K562 (cell line): ENCODE measurements at regions not wholly inside any gene's neighbourhood (a gene's known extent, or its start where the extent isn't known, plus 50 kb on each side); places are given as distances from the start of the nearest gene placed in this dataset.

Experiments
- ATAC-seq: fragments of 200-7000 bp; cut with Tn5 transposase; 3 replicates; pipeline ENCODE4 v1.9.1; 2020; ENCODE audit warnings: moderate library complexity
- BruUV-seq: library from RNA; stranded (reverse); fragments of 400-500 nt; replicated peaks from 2 replicates; lab custom pipeline; 2021; lab: Mats Ljungman, UMichigan
- CTCF ChIA-PET: fragments of 300-600 bp; formaldehyde crosslinking; extraction: SDS; loops from one replicate; lab custom pipeline; 2021; ENCODE audit warnings: low intra/inter-chr PET ratio; lab: Yijun Ruan, JAX
- POLR2A ChIA-PET: fragments of 300-600, 350-650 bp; sonication (Branson Sonifier 250); formaldehyde crosslinking; extraction: SDS; loops from one replicate; lab custom pipeline; 2021; ENCODE audit warnings: antibody characterized with exemption, inconsistent platforms; lab: Yijun Ruan, JAX
- DNase-seq, 4 experiments: peaks; one replicate each; pipeline versions ENCODE4 v3.0.0 to v3.0.0-alpha.2; 2011 to 2018; ENCODE audit warnings: low spot score in 3 of 4, mixed read lengths in 3 of 4; ENCODE audit errors: extremely low read depth in 1 of 4
- FAIRE-seq: peaks from 2 replicates; lab custom pipeline; 2011; peaks lifted over from hg19 to GRCh38; lab: Jason Lieb, UNC
- H2AFZ ChIP-seq: 2 replicates; pipeline ENCODE4 v1.6.0; 2011; ENCODE audit warnings: low read depth, low read length, control low read depth, inconsistent platforms
- H3K27ac ChIP-seq: fragments of 200-600 bp; 3 replicates; pipeline ENCODE4 v1.8.0; 2011; ENCODE audit warnings: low read depth, mild to moderate bottlenecking, control low read depth, inconsistent platforms, low read length, moderate library complexity, mixed read lengths; ENCODE audit errors: extremely low read depth
- H3K27me3 ChIP-seq, 2 experiments: fragments of 300-600 bp in 1 of 2; 2 replicates in 1 of 2; 3 replicates in 1 of 2; pipeline versions ENCODE4 v1.6.0 to v1.8.0; 2011; ENCODE audit warnings: inconsistent platforms in 2 of 2, low read length in 2 of 2, mild to moderate bottlenecking in 1 of 2, mixed read lengths in 1 of 2, moderate library complexity in 1 of 2; ENCODE audit not compliant: control insufficient read depth in 2 of 2, insufficient read depth in 2 of 2
- H3K36me3 ChIP-seq: fragments of 300-600 bp; 3 replicates; pipeline ENCODE4 v1.8.0; 2011; ENCODE audit warnings: mild to moderate bottlenecking, low read length, inconsistent platforms; ENCODE audit not compliant: control insufficient read depth, insufficient read depth
- H3K4me1 ChIP-seq, 2 experiments: fragments of 200-600 bp in 1 of 2; replicated peaks in 1 of 2; 2 replicates in 1 of 2; 3 replicates in 1 of 2; pipeline versions ENCODE4 v1.5.1 to v1.8.0; 2011; ENCODE audit warnings: inconsistent platforms in 2 of 2, low read length in 2 of 2, mild to moderate bottlenecking in 1 of 2, mixed read lengths in 1 of 2, moderate library complexity in 1 of 2; ENCODE audit not compliant: control insufficient read depth in 2 of 2, insufficient read depth in 2 of 2
- H3K4me2 ChIP-seq: 2 replicates; pipeline ENCODE4 v1.6.1; 2011; ENCODE audit warnings: low read length, control low read depth, inconsistent platforms, mixed read lengths; ENCODE audit not compliant: insufficient read depth
- H3K4me3 ChIP-seq: fragments of 200-600 bp; sonication (generic), shearing (Covaris generic); 2 replicates; pipeline ENCODE4 v1.5.1; 2016; ENCODE audit warnings: control low read depth, inconsistent platforms
- H3K79me2 ChIP-seq: fragments of 200-600 bp; 3 replicates; pipeline ENCODE4 v1.8.0; 2011; ENCODE audit warnings: low read length, inconsistent platforms; ENCODE audit not compliant: control insufficient read depth, insufficient read depth
- H3K9ac ChIP-seq, 2 experiments: 2 replicates each; pipeline versions ENCODE4 v1.6.0 to v1.6.1; 2011; ENCODE audit warnings: low read depth in 2 of 2, low read length in 2 of 2, control low read depth in 1 of 2, inconsistent platforms in 1 of 2, mild to moderate bottlenecking in 1 of 2, mixed read lengths in 1 of 2; ENCODE audit not compliant: insufficient read depth in 1 of 2
- H3K9me1 ChIP-seq: one replicate; pipeline ENCODE4 v1.6.0; 2011; ENCODE audit warnings: inconsistent platforms, mild to moderate bottlenecking, low read length, moderate library complexity; ENCODE audit not compliant: control insufficient read depth, insufficient read depth
- H3K9me3 ChIP-seq: replicated peaks from 2 replicates; pipeline ENCODE4 v1.5.1; 2011; ENCODE audit warnings: low read depth, low read length, inconsistent platforms; ENCODE audit not compliant: control insufficient read depth, insufficient read depth
- H4K20me1 ChIP-seq: replicated peaks from 2 replicates; pipeline ENCODE4 v1.6.1; 2011; ENCODE audit warnings: low read length, inconsistent platforms, mixed read lengths; ENCODE audit not compliant: control insufficient read depth, insufficient read depth
- BCLAF1 ChIP-seq, 2 experiments: fragments of 450-650 bp in 1 of 2; IDR thresholded peaks; 2 replicates each; pipeline ENCODE4 v1.6.1; 2011 to 2017; ENCODE audit warnings: low read depth in 2 of 2, antibody characterized with exemption in 1 of 2, borderline replicate concordance in 1 of 2, low read length in 1 of 2, mild to moderate bottlenecking in 1 of 2, mixed read lengths in 1 of 2; ENCODE audit not compliant: control insufficient read depth in 1 of 2
- BRD9 ChIP-seq: fragments of 450-650 bp; IDR thresholded peaks from 2 replicates; pipeline ENCODE4 v1.6.1; 2018; ENCODE audit warnings: low read depth; ENCODE audit not compliant: partially characterized antibody
- CBX1 ChIP-seq: sonication (generic); IDR thresholded peaks from 2 replicates; pipeline ENCODE4 v1.6.1; 2016; ENCODE audit warnings: antibody characterized with exemption, low read depth, mild to moderate bottlenecking
- CBX3 ChIP-seq, 2 experiments: IDR thresholded peaks; 1 replicate in 1 of 2; 2 replicates in 1 of 2; pipeline ENCODE4 v1.6.1; 2012; ENCODE audit warnings: inconsistent platforms in 2 of 2, low read length in 2 of 2, borderline replicate concordance in 1 of 2, control low read depth in 1 of 2
- CEBPG ChIP-seq, 3 experiments: fragments of 200-800 bp in 1 of 3; sonication (Bioruptor generic) in 1 of 3; sonication (generic) in 1 of 3; formaldehyde crosslinking in 1 of 3; IDR thresholded peaks in 2 of 3; conservative IDR thresholded peaks in 1 of 3; 2 replicates each; pipeline versions ENCODE4 v1.6.1 to v1.8.0; 2016 to 2022; ENCODE audit warnings: missing compliant biosample characterization in 2 of 3, missing genetic modification characterization in 2 of 3, mild to moderate bottlenecking in 1 of 3, missing genetic modification reagents in 1 of 3
- GTF2F1 ChIP-seq: IDR thresholded peaks from 2 replicates; pipeline ENCODE4 v1.6.1; 2011; ENCODE audit warnings: low read depth, low read length, improper control_type of control experiment
- IFI16 ChIP-seq: fragments of 250-450 bp; sonication (Bioruptor Pico); IDR thresholded peaks from 2 replicates; pipeline ENCODE4 v2.1.2; 2022; ENCODE audit warnings: mild to moderate bottlenecking, inconsistent platforms
- MECOM ChIP-seq: fragments of 250-450 bp; sonication (Bioruptor Pico); IDR thresholded peaks from 2 replicates; pipeline ENCODE4 v1.8.0; 2022; ENCODE audit warnings: inconsistent platforms
- OTX1 ChIP-seq: fragments of 450-650 bp; formaldehyde crosslinking; IDR thresholded peaks from 2 replicates; pipeline ENCODE4 v1.4.0; 2022; ENCODE audit warnings: mild to moderate bottlenecking
- POU5F1 ChIP-seq: fragments of 150-350 bp; IDR thresholded peaks from 2 replicates; pipeline ENCODE4 v1.6.1; 2014; ENCODE audit warnings: borderline replicate concordance, low read length, low read depth, mild to moderate bottlenecking; ENCODE audit not compliant: partially characterized antibody
- RBM22 ChIP-seq: fragments of 200-400 bp; formaldehyde crosslinking; IDR thresholded peaks from 2 replicates; pipeline ENCODE4 v1.6.1; 2018; ENCODE audit warnings: low read length, low read depth; ENCODE audit not compliant: poor library complexity, severe bottlenecking
- RCOR1 ChIP-seq, 2 experiments: IDR thresholded peaks; 2 replicates each; pipeline ENCODE4 v1.6.1; 2012; ENCODE audit warnings: low read depth in 2 of 2, low read length in 2 of 2, borderline replicate concordance in 1 of 2, improper control_type of control experiment in 1 of 2
- STAT5A ChIP-seq: IDR thresholded peaks from 2 replicates; pipeline ENCODE4 v1.6.1; 2012; ENCODE audit warnings: low read length, inconsistent platforms, borderline replicate concordance
- THAP7 ChIP-seq: fragments of 250-450 bp; sonication (Bioruptor Pico); IDR thresholded peaks from 2 replicates; pipeline ENCODE4 v1.5.0; 2021
- ZNF134 ChIP-seq: fragments of 250-450 bp; sonication (Bioruptor Pico); conservative IDR thresholded peaks from 2 replicates; pipeline ENCODE4 v1.4.0; 2020
- ZNF212 ChIP-seq: fragments of 450-650 bp; formaldehyde crosslinking; IDR thresholded peaks from 2 replicates; pipeline ENCODE4 v1.4.0; 2020; ENCODE audit warnings: mild to moderate bottlenecking
- ZNF436 ChIP-seq: fragments of 250-450, 450-650 bp; sonication (Bioruptor Pico); formaldehyde crosslinking; IDR thresholded peaks from 2 replicates; pipeline ENCODE4 v1.7.0; 2020; ENCODE audit warnings: mild to moderate bottlenecking
- WGBS: fragments of 100-300 bp; shearing (Covaris generic); methylation state at CpG from one replicate; pipeline ENCODE4 v1.1.6; 2016; ENCODE audit warnings: low coverage, mixed read lengths; ENCODE audit not compliant: insufficient coverage; ENCODE audit errors: missing lambda C conversion rate; 5-methylcytosine and 5-hydroxymethylcytosine counted together
- in situ Hi-C: fragments of 300-500 bp; cut with MboI; formaldehyde crosslinking; loops from 4 replicates; pipeline ENCODE4 v1.15.0; 2018; ENCODE audit warnings: inconsistent platforms, mixed read lengths
- intact Hi-C: fragments of 100-400 bp; cut with micrococcal nuclease; formaldehyde crosslinking; loops from 2 replicates; pipeline ENCODE4 v1.14.2; 2022

- H3K4me1 ChIP-seq: no peaks in the 10 kb centered on the region; a peak in 3 of 5 replicates
- intact Hi-C loops: no loop called here
- H3K79me2 ChIP-seq: no peaks in the 10 kb centered on the region
- H3K4me3 ChIP-seq: no peak overlapping the region
- H2AFZ ChIP-seq: no peak overlapping the region
- ChIA-PET POLR2A (no interaction called here), CTCF (interaction anchor here (0.7 to 1.2 kb wide), 4 partner anchors 23 to 1176 kb away, joined by 3 to 5 read pairs (median 4); no protein-coding TSS in a partner anchor)
- no peak overlapping the region for H3K4me2 ChIP-seq
- peaks cover 3% of the 10 kb centered on the region for H3K9me1 ChIP-seq
- no peak for FAIRE-seq
- H3K36me3 ChIP-seq: no peaks in the 10 kb centered on the region
- no peak overlapping the region; a peak in 1 of 4 replicates for H3K9ac ChIP-seq
- in situ Hi-C loops: loop anchor here (25.0 kb wide), 1 partner anchor 737 kb away; the partner anchor contains the start of genes PCSK7 and RNF214
- H3K9me3 ChIP-seq: no peaks in the 10 kb centered on the region
- no peak for DNase-seq
- H3K27ac ChIP-seq: no peak overlapping the region
- 4% methylated on average over 35 of the region's 45 CpGs for WGBS
- no TSS peak for BruUV-seq
- ATAC-seq: no peak
- 0 out of 2 replicates have a peak, but pooled peaks cover 7% of the 10 kb centered on the region for H4K20me1 ChIP-seq
- peaks cover 12 to 48% of the 10 kb centered on the region in 2 experiments for H3K27me3 ChIP-seq
- no peak for TF ChIP-seq RCOR1 (IDR thresholded peaks at IDR 0.05; ENCODE audit: borderline replicate concordance in 1 of 2, low read depth in 2 of 2, low read length in 2 of 2)
- TF ChIP-seq CBX1: no peak
- no peak for TF ChIP-seq IFI16 (CRISPR knock-in tag)
- TF ChIP-seq BCLAF1 (IDR thresholded peaks at IDR 0.05; ENCODE audit: borderline replicate concordance in 1 of 2, control insufficient read depth in 1 of 2, low read depth in 2 of 2, low read length in 1 of 2): no peak
- TF ChIP-seq THAP7: no peak
- no peak for TF ChIP-seq ZNF134 (CRISPR knock-in tag)
- TF ChIP-seq POU5F1: no peak
- no peak for TF ChIP-seq RBM22
- TF ChIP-seq CEBPG (CRISPR knock-in tag; IDR thresholded peaks at IDR 0.05): no peak
- TF ChIP-seq CEBPG (tag; conservative IDR thresholded peaks at IDR 0.05 in 1 of 2, IDR thresholded peaks at IDR 0.05 in 1 of 2): no peak
- no peak for TF ChIP-seq STAT5A
- no peak for TF ChIP-seq GTF2F1
- no peak for TF ChIP-seq BRD9
- TF ChIP-seq MECOM: no peak
- no peak for TF ChIP-seq OTX1 (CRISPR knock-in tag)
- TF ChIP-seq CBX3 (IDR thresholded peaks at IDR 0.05; ENCODE audit: borderline replicate concordance in 1 of 2, low read length in 2 of 2): no peak
- no peak for TF ChIP-seq ZNF436 (CRISPR knock-in tag)
- no peak for TF ChIP-seq ZNF212 (CRISPR knock-in tag)
Observed at GRCh38 chr11:116500026-116500946, 272.5 kb downstream of the BUD13 start.
